GM12891 (cell line): ENCODE measurements at regions not wholly inside any gene's neighbourhood (a gene's known extent, or its start where the extent isn't known, plus 50 kb on each side); places are given as distances from the start of the nearest gene placed in this dataset.

Experiments used
- DNase-seq: peaks from one replicate; pipeline ENCODE4 v3.0.0; 2011; ENCODE audit warnings: low spot score; ENCODE audit not compliant: insufficient read length
- FAIRE-seq: peaks from 2 replicates; lab custom pipeline; 2011; peaks lifted over from hg19 to GRCh38; lab: Jason Lieb, UNC
- PAX5 ChIP-seq: IDR thresholded peaks from 2 replicates; pipeline ENCODE4 v1.6.1; 2011; ENCODE audit warnings: low read length, moderate library complexity, mild to moderate bottlenecking; ENCODE audit not compliant: insufficient read depth, severe bottlenecking
- POLR2A ChIP-seq: IDR thresholded peaks from 2 replicates; pipeline ENCODE4 v1.6.1; 2011; ENCODE audit warnings: low read depth, low read length, control low read depth
- POLR2AphosphoS5 ChIP-seq: IDR thresholded peaks from 2 replicates; pipeline ENCODE4 v1.6.1; 2011; ENCODE audit warnings: low read depth, low read length, control low read depth
- POU2F2 ChIP-seq: IDR thresholded peaks from 2 replicates; pipeline ENCODE4 v1.6.1; 2011; ENCODE audit warnings: low read depth, mild to moderate bottlenecking, control low read depth, low read length, moderate library complexity
- SPI1 ChIP-seq: IDR thresholded peaks from 2 replicates; pipeline ENCODE4 v1.6.1; 2011; ENCODE audit warnings: low read depth, low read length, control low read depth
- TAF1 ChIP-seq: IDR thresholded peaks from 2 replicates; pipeline ENCODE4 v1.6.1; 2011; ENCODE audit warnings: low read depth, low read length, control low read depth

- no peak for DNase-seq
- TF ChIP-seq PAX5 (no peak), POLR2A (no peak), POU2F2 (no peak), TAF1 (no peak), SPI1 (no peak), POLR2AphosphoS5 (no peak)
- FAIRE-seq = no peak
Measured at GRCh38 chr2:66343259-66343658, 91.7 kb upstream of the MEIS1 start.

- TF ChIP-seq PAX5 (no peak), POU2F2 (no peak), TAF1 (no peak), SPI1 (no peak), POLR2A (no peak), POLR2AphosphoS5 (no peak)
- DNase-seq = no peak
- FAIRE-seq = no peak
Measured at GRCh38 chr2:66340521-66340920, 94.4 kb upstream of the MEIS1 start.

- FAIRE-seq = no peak
- no peak for DNase-seq
- TF ChIP-seq POLR2AphosphoS5 = no peak
- no peak for TF ChIP-seq POLR2A
- TF ChIP-seq POU2F2 = no peak
- no peak for TF ChIP-seq PAX5
- no peak for TF ChIP-seq TAF1
- no peak for TF ChIP-seq SPI1
Measured at GRCh38 chr2:66334237-66335029, 100.5 kb upstream of the MEIS1 start.

GRCh38 chr2:66331176-66331575 lies 103.7 kb upstream of the MEIS1 start:
- FAIRE-seq (no peak), DNase-seq (no peak)
- TF ChIP-seq TAF1 (no peak), SPI1 (no peak), POLR2A (no peak), PAX5 (no peak), POU2F2 (no peak), POLR2AphosphoS5 (no peak)

- DNase-seq (no peak), FAIRE-seq (no peak)
- TF ChIP-seq TAF1 = no peak
- no peak for TF ChIP-seq PAX5
- no peak for TF ChIP-seq POLR2A
- TF ChIP-seq POLR2AphosphoS5 = no peak
- TF ChIP-seq POU2F2 = no peak
- TF ChIP-seq SPI1 = no peak
Measured at GRCh38 chr2:66329081-66329605, 105.8 kb upstream of the MEIS1 start.

- TF ChIP-seq POU2F2 (no peak), TAF1 (no peak)
- DNase-seq (no peak), FAIRE-seq (no peak)
Measured at GRCh38 chr2:66327066-66327740, 107.7 kb upstream of the MEIS1 start.

- DNase-seq (no peak), FAIRE-seq (no peak)
- TF ChIP-seq POLR2AphosphoS5 = no peak
Measured at GRCh38 chr2:66324909-66325528, 109.9 kb upstream of the MEIS1 start.

- FAIRE-seq (no peak), DNase-seq (no peak)
- TF ChIP-seq SPI1 (no peak), POLR2A (no peak), PAX5 (no peak), POU2F2 (no peak), TAF1 (no peak), POLR2AphosphoS5 (no peak)
Measured at GRCh38 chr2:66324356-66324755, 110.6 kb upstream of the MEIS1 start.

GRCh38 chr2:66323406-66323805 lies 111.5 kb upstream of the MEIS1 start:
- FAIRE-seq (no peak), DNase-seq (no peak)
- TF ChIP-seq SPI1 = no peak
- no peak for TF ChIP-seq PAX5
- TF ChIP-seq POU2F2 = no peak
- TF ChIP-seq POLR2A = no peak
- no peak for TF ChIP-seq TAF1
- TF ChIP-seq POLR2AphosphoS5 = no peak

- TF ChIP-seq POU2F2 (no peak), PAX5 (no peak), SPI1 (no peak), POLR2AphosphoS5 (no peak)
- DNase-seq (no peak), FAIRE-seq (no peak)
Measured at GRCh38 chr2:66322506-66323260, 112.2 kb upstream of the MEIS1 start.
